HG02884 (cell line): ENCODE measurements at regions not wholly inside any gene's neighbourhood (a gene's known extent, or its start where the extent isn't known, plus 50 kb on each side); places are given as distances from the start of the nearest gene placed in this dataset.

ENCODE experiments used
- ATAC-seq: cut with Tn5 transposase; IDR thresholded peaks from one replicate; pipeline ENCODE4 v1.9.1; 2021; ENCODE audit warnings: mild to moderate bottlenecking, moderate library complexity; ENCODE audit not compliant: unreplicated experiment

- no peak for ATAC-seq
Observed at GRCh38 chr13:106797081-106797640, 229.2 kb upstream of the ARGLU1 start.

DNA sequence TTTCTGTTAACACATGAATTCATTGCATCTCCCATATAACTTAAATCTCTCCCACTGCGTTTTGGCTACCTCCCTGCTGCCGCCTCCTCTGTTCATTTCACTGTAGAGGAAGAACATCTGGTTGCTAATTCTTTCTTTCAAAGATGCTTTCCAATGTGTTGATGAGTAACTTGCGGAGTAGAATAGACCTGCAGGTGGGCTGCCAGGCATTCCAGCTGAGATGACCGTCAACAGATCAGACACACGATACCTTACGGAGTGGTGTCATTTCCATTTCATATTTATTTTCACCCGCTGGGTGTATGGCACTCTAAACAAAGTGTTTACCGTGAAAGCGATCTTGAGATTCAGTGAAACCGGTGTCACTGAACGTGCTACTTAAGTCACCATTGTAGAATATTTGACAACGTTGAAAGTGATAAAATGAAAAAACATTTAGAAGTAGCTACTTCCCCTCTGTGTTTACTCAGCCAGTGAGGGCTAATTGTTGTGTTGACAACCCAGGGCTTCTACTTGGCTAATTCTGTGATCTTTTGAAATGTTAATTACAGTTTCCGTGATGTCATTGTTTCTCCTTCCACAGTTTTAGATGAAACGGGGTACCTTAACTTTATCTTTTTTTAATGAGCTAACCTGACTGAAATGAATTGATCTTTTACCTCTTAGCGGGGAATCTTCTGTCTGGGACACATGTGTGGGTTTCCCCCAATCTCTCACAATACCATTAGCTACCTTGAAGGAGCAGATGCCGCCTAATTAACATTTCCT is 228.5 kb upstream of the ARGLU1 start:
- ATAC-seq = peak; percentile 51

DNA sequence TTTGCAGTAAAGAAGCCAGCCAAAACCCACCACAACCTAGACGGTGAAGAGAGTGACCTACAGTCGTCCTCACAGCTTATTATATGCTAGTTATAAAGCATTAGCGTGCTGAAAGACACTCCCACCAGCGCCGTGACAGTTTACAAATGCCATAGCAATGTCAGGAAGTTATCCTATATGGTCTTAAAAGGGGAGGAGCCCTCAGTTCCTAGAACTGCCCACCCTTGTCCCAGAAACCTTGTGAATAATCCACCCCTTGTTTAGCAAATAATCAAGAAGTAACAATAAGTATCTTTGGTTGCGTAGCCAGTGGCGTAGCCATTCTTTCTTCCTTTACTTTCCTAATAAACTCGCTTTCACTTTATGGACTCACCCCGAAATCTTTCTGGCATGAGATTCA is 227.9 kb upstream of the ARGLU1 start:
- ATAC-seq = peak; percentile 9

- no peak for ATAC-seq
Observed at GRCh38 chr13:106794117-106794516, 226.2 kb upstream of the ARGLU1 start.

- no peak for ATAC-seq
Observed at GRCh38 chr13:106789911-106790310, 222.0 kb upstream of the ARGLU1 start.

DNA sequence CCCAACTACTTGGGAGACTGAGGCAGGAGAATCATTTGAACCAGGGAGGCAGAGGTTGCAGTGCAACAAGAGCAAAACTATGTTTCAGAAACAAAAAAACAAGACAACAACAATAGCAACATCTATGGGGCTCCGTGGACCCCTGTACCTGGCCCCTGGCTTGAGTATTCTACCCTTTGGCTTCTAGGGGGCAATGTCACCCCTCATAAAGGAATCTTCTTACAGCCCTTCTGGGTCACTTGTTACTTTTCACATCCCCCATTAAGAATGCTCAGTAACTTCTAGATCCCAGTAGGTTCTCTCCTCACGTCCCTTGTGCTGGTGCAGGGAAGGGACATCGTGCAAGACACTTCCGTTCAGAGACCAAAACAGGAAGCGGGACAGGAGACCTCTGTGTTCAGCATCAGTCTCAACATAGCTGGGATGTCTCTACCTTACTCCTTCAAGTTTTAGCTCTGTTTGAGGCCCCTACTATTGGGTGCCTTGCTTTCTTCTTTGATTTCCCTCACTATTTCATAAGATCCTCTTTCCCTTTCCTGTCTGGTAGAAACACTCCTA is 218.1 kb upstream of the ARGLU1 start:
- no peak for ATAC-seq

GRCh38 chr13:106774621-106775020 is 206.7 kb upstream of the ARGLU1 start:
- no peak for ATAC-seq

GRCh38 chr13:106772006-106772601 is 204.2 kb upstream of the ARGLU1 start:
- ATAC-seq = no peak

- ATAC-seq = no peak
Observed at GRCh38 chr13:106768991-106769390, 201.1 kb upstream of the ARGLU1 start.

DNA sequence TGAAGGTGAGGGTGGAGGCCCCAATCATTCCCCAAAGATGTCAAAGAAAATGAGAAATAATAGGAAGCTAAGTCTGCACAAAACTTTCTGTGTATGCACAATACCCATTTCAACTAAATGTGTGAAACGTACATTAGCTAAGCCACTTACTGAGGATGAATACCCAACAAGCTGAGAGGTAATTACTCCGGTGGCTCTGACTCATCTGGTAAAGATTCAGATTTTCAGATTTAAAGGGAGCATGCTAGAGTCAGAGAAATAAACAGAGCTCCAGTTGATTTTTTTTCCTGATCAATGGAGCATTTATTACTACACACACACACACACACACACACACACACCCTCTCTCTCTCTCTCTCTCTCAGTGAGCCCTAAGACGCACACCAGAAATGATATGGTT is 194.8 kb upstream of the ARGLU1 start:
- no peak for ATAC-seq

DNA sequence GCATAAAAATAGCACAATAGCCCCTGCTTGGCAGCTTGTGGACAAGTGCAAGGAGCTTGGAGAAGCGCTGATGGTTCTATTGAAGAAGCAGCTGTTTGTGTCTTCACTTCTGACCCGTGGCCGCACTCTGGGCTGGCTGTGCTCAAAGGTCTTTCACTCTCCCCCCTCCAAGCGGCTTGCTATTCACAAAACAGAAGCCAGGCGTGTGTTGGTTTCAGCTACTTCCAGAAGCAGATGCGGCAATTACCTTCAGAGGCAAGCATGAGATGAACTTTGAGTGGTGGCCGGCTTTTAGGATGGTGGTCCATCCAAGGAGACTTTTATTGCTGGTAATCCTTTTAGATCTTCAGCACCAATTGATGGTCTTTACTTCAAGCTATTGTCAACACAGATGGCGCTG is 188.5 kb upstream of the ARGLU1 start:
- ATAC-seq = no peak

- no peak for ATAC-seq
Observed at GRCh38 chr13:106755542-106755941, 187.6 kb upstream of the ARGLU1 start.

DNA sequence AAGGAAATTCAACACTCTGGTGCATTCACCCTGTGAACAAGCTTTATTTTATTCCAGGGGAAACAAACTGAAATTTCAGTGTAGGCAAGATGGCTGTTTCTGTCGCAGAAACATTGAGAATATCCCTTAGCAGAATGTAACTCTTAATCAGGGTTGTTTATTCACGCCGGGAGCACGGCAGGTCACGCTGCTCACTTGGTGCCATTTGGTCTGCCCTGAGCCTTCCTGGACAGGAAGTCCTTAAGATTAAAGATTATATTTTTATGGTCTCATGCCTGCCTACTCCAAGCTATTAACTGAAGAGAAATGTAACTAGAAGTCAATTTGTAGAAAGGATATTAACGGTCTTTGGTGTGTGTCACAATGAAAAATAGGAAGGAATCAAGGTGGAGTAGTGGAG is 185.3 kb upstream of the ARGLU1 start:
- no peak for ATAC-seq

DNA sequence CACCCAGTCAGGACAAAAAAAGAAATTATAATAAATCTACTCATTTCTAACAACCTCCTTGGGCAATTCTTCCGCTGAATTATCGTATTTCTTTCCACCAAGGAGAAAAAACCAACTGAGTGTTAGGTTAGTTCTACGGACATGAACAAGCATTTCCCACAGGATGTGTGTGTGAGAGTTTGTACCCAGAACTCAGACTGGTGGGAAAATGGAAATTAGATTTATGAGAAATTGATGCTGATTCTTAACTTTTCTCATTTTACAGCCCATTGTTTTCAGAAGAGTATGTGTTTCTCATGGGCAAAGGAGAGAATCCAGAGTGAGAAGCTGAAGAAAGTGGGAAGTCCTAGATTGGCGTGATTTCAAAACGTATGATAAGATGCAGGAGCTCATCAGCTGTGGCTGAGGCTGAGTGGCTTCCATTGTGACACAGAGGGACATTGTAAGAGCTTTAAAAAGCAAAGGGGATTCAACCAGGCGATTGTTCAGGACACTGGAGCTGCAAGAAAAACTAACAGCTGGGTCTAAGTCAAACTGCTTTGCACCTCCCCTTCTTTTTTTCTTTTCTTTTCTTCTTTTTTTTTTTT is 184.7 kb upstream of the ARGLU1 start:
- no peak for ATAC-seq

DNA sequence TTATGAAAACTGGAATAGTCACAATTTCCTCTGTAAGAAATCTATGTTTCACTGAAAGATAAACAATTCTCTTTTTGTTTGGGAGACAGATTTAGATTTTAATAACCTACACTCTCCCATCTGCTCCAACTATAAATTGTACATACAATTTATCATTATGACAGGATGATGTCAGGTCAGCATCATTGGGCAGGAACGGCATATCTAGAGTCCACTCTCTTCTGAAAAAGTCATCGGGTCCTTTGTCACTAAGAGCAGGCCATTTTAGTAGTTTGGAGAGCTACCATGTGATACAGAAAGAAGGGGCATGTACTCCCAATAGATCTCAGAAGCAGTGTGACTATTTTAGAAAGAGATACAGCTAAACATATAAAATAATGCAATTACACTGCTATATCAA is 180.8 kb upstream of the ARGLU1 start:
- no peak for ATAC-seq

DNA sequence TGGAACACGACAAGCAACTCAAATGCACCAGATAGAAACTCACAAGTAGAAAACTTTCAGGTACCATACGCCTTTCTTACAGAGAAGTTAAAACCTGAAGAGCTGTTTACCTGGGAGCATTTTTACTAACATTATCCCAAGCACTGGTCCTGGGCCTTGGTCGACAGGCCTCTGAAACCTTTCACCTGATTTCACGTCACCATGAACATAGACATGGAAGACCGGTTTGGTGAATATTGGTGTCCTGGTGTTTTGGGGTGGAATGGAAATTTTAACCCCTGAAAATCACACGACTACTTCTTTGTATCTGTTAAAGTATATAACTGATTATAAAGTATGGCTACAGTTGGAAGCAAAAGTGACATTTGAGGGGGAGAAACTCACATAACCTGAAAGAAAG is 176.6 kb upstream of the ARGLU1 start:
- no peak for ATAC-seq

DNA sequence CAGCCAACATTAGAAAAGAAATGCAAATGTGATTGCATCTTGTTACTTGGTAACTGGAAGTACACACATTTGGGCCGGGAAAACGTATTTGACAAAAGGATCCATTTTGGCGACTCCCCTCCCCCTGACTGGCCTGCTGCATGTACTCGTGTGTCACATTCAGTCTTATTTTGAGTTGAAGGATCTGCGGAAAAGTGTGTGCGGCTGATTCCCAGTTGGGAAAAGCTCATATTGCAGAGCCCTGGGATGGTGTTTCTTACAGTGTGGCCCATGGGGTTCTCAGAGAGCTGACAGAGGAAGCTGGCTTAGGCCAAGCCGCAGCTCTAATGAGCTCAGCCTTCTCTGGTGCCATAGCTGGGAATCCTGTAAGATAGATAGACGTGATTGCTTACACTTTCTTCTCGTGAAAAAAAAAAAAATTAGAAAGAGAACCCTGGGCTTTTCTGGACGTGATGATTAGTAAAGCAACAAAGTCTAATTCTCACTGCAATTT is 170.3 kb upstream of the ARGLU1 start:
- ATAC-seq = no peak

DNA sequence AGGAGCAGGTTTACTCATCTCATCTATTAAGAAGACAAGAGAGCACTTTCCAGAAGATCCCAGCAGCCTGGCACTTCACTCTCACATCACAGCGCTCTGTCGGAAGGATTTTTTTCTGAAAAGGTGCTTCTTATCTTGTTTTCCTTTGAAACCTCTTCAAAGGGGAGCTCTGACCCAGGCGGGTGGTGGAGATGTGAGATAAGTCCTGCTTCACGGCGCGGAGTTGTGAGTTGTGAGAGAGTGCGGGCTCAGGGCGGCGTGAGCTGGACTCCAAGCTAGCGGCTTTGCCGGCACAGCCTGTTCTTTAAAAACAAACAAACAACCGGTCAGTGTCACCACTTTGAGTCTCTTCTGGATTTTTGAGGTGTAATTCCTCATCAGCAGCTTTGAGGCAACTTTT is 169.0 kb upstream of the ARGLU1 start:
- ATAC-seq = no peak

DNA sequence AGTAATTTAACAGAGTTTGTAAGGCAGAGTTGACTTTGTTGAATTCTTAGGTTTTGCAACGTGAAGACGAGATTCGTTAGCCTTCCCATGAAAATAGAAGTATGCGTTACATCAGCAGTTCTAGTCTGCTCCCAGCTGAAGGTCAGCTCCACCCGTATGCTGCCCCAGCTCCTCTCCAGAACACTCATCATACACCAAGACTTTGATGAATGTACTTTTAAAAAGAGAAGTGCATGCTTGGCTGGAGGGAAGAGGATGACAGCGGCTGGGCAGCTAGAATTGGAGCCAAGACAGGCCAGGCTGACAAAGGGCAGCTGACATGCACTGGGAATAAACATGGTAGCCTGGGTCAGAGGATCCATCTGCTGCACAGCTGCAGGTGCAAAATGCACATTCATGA is 166.3 kb upstream of the ARGLU1 start:
- no peak for ATAC-seq

- ATAC-seq = no peak
Observed at GRCh38 chr13:106723036-106723435, 155.1 kb upstream of the ARGLU1 start.

- no peak for ATAC-seq
Observed at GRCh38 chr13:106722620-106723019, 154.7 kb upstream of the ARGLU1 start.

DNA sequence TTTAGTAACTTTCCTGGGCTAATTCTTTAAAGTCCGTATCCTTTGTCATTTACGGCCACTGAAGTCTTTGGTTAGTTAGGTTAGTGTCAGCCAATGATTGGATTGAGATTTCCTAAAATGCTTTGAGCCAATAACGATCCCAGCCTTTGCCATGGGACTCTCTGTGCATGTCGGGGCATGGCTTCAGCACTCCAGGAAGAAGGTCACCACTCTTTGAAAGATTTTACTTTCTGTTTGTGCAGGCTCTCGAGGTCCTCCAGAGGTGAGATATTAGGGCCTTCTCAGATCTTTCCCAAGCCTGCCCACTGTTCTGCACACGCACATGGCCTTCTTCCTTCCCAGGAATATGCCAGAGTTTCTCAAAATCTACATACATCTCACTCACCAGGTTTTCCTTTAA is 153.7 kb upstream of the ARGLU1 start:
- no peak for ATAC-seq
